Esophagus muscularis mucosa (tissue), 4 donors: ENCODE measurements at regions not wholly inside any gene's neighbourhood (a gene's known extent, or its start where the extent isn't known, plus 50 kb on each side); places are given as distances from the start of the nearest gene placed in this dataset.

Experiments used
- CTCF ChIP-seq, 3 experiments: fragments of 200-600 bp in 2 of 3; fragments of 450-650 bp in 1 of 3; sonication (generic) in 2 of 3; IDR thresholded peaks; one replicate each; pipeline ENCODE4 v1.5.1; 2017 to 2019; ENCODE audit warnings: antibody characterized with exemption in 3 of 3, mild to moderate bottlenecking in 2 of 3, moderate library complexity in 1 of 3
- EP300 ChIP-seq: sonication (generic); formaldehyde crosslinking; IDR thresholded peaks from one replicate; pipeline ENCODE4 v1.6.1; 2017; ENCODE audit warnings: antibody characterized with exemption
- POLR2A ChIP-seq: fragments of 450-650 bp; IDR thresholded peaks from one replicate; pipeline ENCODE4 v1.6.1; 2017; ENCODE audit warnings: antibody characterized with exemption, moderate library complexity, mild to moderate bottlenecking, low read depth

- TF ChIP-seq CTCF (IDR thresholded peaks at IDR 0.05) (no peak), POLR2A (no peak), EP300 (no peak)
Measured at GRCh38 chr21:35696644-35697043, 363.7 kb downstream of the SETD4 start.
